IPS DF 19.7 (cell line): ENCODE measurements at regions not wholly inside any gene's neighbourhood (a gene's known extent, or its start where the extent isn't known, plus 50 kb on each side); places are given as distances from the start of the nearest gene placed in this dataset.

ENCODE experiments used
- DNase-seq: peaks from one replicate; pipeline ENCODE4 v3.0.0-alpha.2; 2013; ENCODE audit warnings: low read depth, low spot score

DNA sequence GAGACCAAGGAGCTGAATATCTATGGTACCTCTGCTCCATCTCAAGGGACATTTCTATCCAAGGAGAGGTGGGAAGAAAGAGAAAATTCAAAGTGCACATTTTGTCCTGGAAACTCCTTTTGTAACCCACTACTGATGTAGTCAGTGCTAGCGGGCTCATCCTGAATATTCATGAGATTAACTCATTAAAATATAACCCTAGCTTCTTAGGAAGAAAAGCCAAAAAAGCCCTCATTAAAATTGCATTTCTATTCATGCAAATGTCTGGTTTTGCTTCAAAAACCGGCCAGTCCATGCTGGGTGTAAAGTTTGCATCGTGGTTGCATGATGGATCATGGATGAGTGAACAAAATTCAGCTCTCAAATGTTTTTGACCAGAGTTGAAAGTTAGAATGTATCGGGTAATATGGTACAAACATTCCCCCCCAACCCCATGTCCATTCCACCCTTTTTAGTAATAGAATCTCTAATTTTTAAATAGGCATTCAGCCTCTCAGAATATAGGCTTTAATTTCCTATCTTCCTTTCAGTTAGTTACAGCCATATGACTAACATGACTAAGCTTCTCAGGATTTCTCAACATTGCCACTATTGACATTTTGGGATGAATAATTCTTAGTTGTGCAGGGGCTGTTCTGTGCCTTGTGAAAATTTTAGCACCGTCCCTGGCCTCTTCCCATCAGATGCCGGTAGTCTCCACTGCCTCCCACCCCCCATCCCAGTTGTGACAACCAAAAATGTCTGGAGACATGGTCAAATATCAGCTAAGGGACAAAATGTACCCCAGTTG, 104.2 kb upstream of the RND3 start:
- DNase-seq: no peak

DNA sequence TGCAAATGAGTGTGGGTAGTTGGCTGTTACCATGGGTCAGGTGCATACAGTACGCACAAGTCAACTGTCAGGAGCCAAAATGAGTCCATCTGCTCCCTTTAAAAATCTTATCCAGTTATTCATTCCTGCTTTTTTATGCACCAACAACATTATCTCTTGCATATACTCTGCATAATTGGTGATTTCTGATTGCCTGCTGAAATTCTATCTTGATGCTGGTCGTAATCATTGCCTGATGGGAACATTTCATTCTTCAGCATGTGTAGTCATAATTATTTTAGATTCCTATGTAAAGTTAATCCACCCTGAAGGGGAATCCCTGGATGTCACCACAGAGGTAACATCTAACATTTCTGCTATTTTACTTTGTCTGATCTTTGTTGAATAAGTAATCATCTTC, 102.2 kb upstream of the RND3 start:
- DNase-seq: no peak

DNA sequence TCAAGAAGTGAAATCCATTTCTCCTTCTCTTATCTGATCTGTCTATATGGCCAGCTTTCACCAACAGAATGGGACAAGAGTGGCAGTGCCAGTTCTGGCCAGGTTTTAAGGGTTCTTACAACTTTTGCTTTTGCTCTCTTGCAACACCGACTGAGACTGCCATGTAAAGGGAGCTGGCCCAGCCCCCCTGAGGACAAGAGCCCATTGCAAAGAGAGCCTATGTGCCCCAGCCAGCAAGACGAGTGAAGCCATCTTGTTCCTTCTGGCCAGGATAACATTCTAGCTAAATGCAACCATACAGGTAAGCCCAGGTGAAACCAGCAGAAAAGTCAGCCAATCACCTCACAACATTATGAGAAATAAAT, 101.0 kb upstream of the RND3 start:
- DNase-seq: no peak

GRCh38 chr2:150587547-150588505, 100.4 kb upstream of the RND3 start:
- DNase-seq: no peak

DNA sequence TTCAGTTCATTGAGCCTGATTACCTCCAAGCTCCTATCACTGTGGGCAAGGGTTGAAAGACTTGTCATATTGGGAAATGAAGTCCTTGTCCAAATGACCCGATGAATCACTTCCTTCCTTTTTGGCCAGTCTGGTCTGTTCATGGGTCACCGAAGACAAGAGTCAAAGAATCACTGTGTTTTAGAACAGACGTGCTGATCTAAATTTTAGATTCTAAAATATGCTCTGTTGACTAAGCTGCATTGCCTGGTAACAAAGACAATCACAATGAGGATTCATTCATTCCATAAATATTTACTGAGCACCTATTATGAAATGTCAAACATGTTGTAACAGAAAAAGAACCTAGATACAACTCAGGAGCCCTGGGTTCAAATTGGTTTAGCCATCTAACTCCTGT, 99.4 kb upstream of the RND3 start:
- DNase-seq: no peak

- DNase-seq: no peak
Measured at GRCh38 chr2:150585221-150585971, 97.9 kb upstream of the RND3 start.

DNA sequence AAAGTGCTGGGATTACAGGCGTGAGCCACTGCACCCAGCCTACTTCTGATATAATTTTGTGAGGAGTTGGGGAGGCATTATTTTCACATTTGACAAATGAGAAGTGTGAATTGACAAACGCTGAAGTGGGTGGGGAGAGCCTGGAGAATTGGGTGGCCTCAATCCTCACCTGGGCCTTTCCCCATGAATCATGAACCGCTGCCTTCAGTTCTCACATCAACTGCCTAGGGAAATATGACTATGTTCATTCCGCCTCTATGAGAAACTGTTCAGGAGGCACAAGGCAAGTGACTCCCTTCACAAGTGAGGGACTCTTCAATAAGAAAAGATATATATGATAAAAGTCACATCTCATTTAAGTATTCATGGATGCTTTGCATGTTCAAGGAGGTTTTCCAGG, 96.6 kb upstream of the RND3 start:
- no peak for DNase-seq

- no peak for DNase-seq
Measured at GRCh38 chr2:150581717-150582472, 94.4 kb upstream of the RND3 start.

- no peak for DNase-seq
Measured at GRCh38 chr2:150578481-150578880, 91.0 kb upstream of the RND3 start.

GRCh38 chr2:150575861-150576260, 88.4 kb upstream of the RND3 start:
- DNase-seq: no peak

GRCh38 chr2:150572961-150573395, 85.5 kb upstream of the RND3 start:
- no peak for DNase-seq

- DNase-seq: no peak
Measured at GRCh38 chr2:150572194-150572766, 84.8 kb upstream of the RND3 start.

GRCh38 chr2:150571121-150571520, 83.7 kb upstream of the RND3 start:
- no peak for DNase-seq

DNA sequence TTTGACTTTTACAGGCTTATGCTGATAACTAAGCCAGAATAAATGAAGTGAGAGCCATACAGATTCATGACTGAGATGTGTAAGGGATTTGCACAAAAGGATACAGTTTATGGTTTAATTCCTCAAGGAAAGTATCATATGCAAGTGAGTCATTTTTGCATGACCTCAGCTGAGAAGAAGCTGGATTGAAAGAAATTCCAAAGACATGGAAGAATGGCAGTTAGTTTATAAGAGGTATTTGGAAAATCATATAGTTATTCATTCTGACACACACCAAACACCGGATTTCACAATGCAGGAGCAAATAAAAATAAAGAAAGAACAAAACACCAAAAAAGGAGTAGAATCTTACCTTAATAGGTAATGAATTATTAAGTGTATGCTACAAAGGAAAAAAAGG, 83.2 kb upstream of the RND3 start:
- DNase-seq: no peak

GRCh38 chr2:150569761-150570160, 82.3 kb upstream of the RND3 start:
- DNase-seq: no peak

- no peak for DNase-seq
Measured at GRCh38 chr2:150567771-150568301, 80.4 kb upstream of the RND3 start.

DNA sequence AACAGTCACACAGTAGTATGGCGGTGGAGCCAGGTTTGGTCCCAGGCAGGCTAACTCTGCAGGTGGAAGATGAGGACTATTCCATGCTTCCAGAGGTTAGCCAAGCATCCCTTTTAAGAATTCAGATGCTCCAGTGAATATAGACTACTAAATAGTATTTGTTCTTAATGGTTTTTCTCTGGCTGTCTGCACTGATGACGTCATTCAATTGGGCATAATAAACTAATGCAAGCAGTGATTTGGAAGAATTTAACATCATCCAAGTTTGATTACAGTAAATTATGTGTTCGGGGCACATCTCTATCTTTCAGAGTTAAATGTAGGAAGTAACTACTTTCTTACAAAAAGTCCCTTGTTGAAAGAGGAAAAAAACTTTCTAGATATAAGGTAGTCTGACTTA, 78.8 kb upstream of the RND3 start:
- DNase-seq: no peak

DNA sequence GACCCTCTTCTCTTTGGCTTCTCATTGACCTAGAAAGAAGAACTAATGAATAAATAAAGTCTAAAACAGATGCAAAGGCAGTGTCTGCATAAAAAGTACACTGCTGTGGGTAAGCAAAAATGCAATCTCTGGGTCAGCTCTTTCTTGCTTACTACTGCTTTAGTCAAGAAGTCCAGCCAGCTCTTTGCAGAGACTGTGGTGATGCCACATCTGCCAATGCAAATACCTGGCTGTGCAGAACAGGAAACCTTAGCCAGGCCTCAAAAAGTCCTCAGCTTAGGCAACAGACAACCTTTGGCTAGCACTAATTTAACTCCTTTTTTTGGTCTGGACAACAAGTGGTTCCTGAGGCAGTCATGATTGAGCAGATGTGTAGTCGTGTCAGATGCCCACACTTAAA, 73.6 kb upstream of the RND3 start:
- no peak for DNase-seq

DNA sequence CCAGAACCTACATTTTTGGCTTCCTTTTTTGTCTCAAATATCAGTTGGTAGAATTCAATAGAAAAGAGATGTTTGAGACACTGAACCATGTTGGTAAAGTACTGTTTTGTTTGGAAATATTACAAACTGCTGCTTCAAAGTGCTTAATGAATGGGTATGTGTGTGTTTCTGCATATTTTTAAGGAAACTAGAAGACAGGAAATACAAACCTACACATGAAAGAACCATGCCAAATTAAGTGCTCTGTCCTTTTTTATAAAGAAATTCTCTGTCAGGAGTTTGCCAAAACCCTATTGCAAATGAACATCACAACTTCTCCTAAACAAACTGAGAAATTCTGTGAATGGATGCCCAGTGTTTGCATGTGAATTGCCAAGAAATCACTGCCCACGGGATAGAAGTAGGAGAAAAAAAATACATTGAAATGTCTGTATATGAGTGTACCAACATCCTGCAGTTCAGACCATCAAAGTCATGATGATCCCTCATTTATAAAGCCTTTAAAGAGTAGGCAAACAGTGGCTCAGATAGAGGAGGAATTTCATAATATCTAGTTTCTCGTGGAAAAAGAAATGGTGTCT, 69.6 kb upstream of the RND3 start:
- no peak for DNase-seq

DNA sequence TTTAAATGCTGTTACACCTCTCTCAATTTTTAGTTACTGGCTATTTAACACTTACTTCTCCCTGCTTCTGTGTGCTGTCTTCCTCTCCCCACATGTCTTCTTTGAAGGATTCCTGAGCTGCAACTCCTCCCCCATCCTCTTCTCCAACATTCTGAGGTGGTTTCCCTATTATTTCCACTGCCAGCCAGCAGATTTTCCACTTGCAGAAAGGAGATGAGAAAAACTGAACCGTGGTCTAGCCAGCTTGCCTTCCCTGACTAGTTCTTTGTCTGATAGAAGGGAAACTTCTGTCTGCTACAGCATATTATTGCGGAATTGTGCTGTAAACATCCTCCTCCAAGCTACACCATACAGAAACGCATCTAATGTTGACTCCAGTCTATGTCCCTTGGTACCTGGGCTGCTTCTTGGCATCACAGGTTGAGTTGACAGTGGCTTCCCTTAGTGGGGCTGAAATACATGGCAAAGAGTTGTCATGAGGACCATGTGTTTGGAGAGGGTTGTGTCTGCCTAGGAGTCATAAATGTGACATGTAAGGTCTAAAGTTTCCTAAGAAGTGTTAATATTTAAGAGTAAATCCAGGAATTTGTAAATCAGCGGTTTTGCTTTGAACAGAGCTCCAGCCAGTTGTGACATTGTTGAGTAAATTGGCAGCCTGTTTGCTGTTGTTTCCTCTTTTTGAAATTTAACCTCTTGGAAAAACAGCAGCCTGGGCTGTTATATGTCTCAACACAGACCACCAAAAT, 68.3 kb upstream of the RND3 start:
- DNase-seq: no peak
